GM19467 (cell line): ENCODE measurements at regions not wholly inside any gene's neighbourhood (a gene's known extent, or its start where the extent isn't known, plus 50 kb on each side); places are given as distances from the start of the nearest gene placed in this dataset.

Experiments used
- ATAC-seq: cut with Tn5 transposase; IDR thresholded peaks from one replicate; pipeline ENCODE4 v1.9.1; 2021; ENCODE audit warnings: mild to moderate bottlenecking, moderate library complexity; ENCODE audit not compliant: unreplicated experiment

DNA sequence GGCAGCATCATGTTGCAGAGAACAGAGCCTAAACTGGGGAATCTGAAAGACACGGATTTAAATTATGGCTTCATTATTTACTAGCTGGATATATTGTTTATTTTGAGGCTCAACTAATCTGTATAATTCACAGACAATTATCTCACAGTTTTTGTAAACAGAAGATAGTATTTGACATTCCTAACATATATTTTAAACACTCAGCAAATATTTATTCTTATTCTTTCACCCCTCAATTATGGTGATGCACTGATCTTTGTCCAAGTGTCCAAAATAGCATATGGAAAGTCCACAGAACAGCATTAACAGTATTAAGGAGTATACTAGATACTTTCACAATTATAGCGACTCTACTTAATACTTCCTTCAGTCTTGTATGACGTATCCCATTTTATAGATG lies 257.0 kb downstream of the ADGRG6 start:
- no peak for ATAC-seq

GRCh38 chr6:142561511-142562265 lies 259.9 kb downstream of the ADGRG6 start:
- no peak for ATAC-seq

GRCh38 chr6:142562865-142563264 lies 261.1 kb downstream of the ADGRG6 start:
- no peak for ATAC-seq

GRCh38 chr6:142566628-142567396 lies 265.0 kb downstream of the ADGRG6 start:
- peak; percentile 51 for ATAC-seq

DNA sequence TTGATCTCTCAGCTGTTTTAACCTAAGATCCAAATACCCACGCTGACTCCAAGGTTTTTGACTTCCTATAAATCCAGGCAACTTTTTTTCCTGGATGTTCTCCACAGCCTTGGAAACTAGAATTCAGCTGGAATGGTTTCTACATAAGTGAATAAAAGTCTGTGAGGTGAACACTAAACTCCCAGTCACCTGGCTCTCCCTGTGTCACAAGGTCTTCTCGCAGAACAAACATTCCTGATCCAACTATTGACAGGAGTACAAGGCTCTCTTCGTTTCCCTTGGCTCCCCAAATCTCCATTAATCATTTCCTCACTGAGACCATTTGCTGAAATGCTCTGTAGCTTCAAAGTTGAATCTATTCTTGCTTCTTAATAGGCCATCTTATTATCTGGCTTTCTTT lies 265.7 kb downstream of the ADGRG6 start:
- ATAC-seq = no peak

DNA sequence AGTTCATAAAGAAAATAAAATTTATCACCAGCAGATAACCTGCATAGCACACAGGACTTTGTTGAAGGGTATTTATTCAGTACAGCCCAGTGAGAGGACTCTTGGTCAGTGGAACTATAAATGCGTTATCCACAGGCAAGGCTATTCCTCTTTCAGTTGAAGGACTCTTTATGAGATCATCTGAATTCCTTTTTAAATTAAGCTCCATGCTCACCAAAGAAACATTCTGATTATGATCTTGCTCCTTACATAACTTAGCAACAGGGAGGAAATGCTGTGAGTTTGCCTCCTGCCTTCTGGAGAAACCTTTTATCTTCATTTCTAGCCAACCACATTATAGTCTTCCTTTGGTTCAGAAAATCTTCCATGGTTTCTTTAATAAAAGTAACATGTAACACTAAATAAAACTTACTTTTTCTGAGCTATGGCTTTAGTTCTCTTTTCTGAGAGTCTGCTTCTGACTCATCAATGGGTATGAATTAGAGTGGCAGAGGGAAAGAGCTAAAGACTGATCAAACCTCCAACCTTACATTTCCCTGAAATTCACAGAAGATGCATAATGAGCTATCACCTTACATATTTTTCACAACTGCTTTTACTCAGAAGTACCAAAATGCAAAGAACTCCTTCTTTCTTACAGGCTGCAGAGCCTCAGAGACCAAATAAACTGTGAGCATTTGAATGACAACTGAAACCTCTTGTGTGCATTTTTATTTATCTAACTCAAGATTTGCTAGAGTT lies 267.2 kb downstream of the ADGRG6 start:
- no peak for ATAC-seq

- no peak for ATAC-seq
These were observed 267.9 kb downstream of the ADGRG6 start for GRCh38 chr6:142569676-142570075.

GRCh38 chr6:142570221-142570671 lies 268.4 kb downstream of the ADGRG6 start:
- no peak for ATAC-seq

GRCh38 chr6:142592876-142593275 lies 291.1 kb downstream of the ADGRG6 start:
- no peak for ATAC-seq

DNA sequence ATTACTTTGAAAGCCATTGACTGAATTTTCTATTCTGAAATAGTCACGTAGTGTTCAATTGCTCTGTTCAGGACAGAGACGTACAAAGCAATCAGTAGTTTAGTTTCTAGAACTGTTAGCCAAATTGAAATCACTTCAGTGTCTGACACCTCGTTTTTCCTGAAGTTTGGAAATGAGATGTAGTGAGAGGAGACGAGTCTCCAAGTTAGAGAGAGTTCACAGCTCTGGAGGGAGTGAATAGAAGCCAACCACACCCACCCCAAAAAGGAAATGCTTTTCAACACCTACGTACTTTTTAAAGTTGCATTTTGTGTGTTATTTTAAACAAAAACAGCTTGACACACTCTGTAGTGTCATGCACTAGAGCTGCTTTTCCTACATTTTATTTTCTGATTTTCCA lies 296.0 kb downstream of the ADGRG6 start:
- ATAC-seq = no peak

DNA sequence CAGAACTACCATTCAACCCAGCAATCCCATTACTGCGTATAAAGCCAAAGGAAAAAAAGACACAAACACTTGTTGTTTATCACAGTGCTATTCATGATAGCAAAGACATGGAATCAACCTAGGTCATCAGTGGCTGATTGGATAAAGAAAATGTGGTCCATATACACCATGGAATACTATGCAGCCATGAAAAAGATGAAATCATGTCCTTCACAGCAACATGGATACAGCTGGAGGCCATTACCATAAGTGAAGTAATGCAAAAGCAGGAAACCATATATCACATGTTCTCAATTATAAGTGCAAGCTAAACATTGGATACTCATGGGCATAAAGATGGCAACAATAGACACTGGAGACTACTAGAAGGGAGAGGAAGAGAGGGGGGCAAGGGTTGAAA lies 299.6 kb downstream of the ADGRG6 start:
- no peak for ATAC-seq

DNA sequence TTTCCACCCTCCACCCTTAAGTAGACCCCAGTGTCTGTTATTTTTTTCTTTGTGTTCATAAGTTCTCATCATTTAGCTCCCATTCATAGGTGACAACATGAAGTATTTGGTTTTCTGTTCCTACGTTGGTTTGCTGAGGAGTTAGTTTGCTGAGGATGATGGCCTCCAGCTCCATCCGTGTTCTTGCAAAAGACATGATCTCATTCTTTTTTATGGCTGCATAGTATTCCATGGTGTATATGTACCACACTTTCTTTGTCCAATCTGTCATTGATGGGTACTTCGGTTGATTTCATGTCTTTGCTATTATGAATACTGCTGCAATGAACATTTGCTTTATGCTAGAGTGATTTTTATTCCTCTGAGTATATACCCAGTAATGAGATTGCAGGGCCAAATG lies 301.2 kb downstream of the ADGRG6 start:
- ATAC-seq = no peak

GRCh38 chr6:142605922-142606485 lies 304.2 kb downstream of the ADGRG6 start:
- no peak for ATAC-seq

DNA sequence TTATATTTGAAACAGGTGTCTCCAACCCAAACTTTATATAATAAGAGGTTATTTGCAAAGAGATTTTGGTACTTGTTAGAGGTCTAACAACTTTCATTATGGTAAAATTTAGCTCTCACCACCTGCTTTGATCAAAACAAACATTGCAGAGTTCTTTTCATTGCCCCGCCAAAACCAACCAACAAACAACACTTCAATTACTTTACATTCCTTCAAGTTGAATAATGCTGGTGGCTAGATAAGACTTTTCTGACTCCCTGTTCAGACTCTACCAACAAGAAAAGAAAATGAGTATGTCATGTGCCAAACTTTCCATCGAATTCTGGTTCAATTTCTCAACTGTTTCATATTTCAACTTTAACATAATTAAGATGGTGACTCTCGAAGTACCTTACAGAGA lies 311.1 kb downstream of the ADGRG6 start:
- no peak for ATAC-seq

GRCh38 chr6:142613981-142614380 lies 312.2 kb downstream of the ADGRG6 start:
- no peak for ATAC-seq

DNA sequence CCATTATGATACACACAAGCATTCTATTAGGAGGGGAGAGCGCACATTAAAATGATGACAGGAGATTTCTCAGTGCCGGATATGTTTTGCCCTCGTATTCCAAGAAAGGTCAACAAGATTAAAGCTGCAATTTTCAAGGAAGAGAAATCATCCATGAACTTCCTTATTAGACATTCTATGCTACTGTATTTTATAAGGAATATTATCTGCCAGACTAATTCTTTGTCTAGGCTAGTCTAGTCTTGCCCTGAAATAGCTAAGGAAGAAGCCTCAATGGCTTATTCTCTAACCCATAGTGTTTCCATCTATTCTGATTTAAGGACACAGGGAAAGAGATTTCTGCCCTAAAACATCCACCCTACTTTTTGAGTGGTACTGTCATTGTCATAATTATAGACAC lies 315.4 kb downstream of the ADGRG6 start:
- ATAC-seq = no peak

DNA sequence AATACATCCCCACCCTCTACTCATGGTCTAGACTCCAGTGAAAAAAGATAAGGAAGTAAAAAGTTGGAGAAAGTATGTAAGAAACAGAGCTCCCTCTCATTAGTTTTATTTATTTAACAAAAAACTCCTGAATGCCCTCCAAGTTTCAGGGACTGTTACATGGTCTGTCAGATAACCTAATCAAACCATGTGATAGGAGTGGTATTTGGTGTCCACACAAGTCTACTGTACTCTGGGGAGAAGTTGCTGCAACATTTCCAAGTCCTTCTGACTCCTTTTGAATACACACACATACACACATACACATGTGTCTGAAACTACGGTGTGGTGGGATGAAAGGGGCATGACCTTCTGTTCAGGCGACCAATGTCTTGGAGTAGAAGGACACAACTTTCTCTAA lies 320.0 kb downstream of the ADGRG6 start:
- ATAC-seq = no peak

DNA sequence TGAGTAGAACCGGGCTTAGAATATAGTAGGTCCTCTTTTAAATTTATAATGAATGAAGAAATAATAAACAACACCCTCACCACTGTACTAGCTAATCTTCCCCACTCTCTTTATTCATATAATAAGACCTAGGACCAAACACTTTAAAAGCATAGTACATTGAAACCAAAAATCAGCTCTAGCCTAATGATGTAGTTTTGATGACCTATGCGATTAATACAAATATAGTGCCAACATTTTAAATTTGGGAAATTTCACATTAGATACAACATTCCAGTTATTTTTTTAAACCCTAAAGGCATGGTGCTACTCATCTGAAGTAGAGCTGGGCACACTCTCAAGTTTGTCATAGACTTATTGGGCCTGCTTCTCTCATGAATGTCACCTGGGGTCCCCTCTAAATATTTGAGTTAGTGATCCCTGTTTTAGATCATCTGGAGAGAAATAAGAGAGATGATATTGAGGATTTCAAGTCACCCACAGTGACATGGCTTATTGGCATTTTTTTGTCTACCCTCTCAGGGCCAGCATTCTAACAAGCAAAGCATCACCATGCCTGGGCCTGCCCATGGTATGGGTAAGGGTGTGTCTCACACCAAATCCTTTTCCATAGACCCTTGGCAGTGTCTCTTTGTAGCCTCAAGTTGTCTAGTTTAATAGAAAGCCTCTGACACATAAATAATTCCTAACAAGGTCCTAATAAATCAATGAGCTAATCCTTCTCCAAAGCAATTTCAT lies 319.8 kb downstream of the HIVEP2 start:
- ATAC-seq = no peak

GRCh38 chr6:142627474-142627873 lies 317.5 kb downstream of the HIVEP2 start:
- ATAC-seq = no peak

DNA sequence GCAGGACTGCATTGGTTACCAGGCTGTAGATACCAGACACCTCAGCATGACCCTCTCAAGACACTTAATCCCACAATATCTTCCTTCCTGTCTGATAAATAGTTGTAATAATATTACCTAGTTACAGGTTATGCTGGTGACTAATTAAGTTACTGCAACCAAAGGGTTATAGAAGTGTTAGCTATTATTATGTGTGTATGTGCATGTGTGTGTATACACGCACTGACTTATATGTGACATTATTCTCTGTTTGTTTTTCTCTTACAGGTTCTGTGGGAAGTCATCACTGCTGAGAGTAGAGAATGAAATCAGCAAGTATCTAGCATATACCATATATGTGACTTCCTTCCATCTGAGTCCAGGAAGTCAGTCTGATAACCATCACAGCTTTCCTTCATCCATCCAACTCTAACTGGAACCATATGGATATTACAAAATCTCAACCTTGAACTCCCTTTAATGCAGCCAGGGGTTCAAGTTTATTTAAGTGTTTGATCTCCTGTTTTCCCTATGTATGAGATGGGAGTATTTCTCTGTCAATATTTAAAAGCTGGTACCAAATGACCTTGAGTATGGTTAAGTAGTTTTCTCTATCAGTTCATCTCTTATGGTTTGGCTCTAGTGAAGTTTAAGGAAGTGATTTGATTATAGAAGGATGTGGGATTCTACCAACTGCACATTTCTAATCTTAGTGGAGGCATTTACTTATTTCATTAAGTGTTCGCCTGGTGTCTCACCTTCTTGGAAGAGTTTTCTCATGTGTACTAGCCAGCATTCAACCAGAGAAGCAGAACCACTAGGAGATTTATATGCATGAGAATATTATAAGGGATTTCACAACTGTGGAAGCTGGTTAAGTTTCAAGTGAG lies 313.2 kb downstream of the HIVEP2 start:
- no peak for ATAC-seq
